Fibroblast of upper back skin (primary cell): ENCODE measurements at regions not wholly inside any gene's neighbourhood (a gene's known extent, or its start where the extent isn't known, plus 50 kb on each side); places are given as distances from the start of the nearest gene placed in this dataset.

Experiments
- DNase-seq: peaks from one replicate; pipeline ENCODE4 v3.0.0-alpha.2; 2013

GRCh38 chr3:127137757-127138536, 55.0 kb upstream of the PRR23E start:
- no peak for DNase-seq

- no peak for DNase-seq
Measured at GRCh38 chr3:127139601-127140500, 53.1 kb upstream of the PRR23E start.

- no peak for DNase-seq
Measured at GRCh38 chr3:127140501-127141460, 52.1 kb upstream of the PRR23E start.

GRCh38 chr3:127141921-127142730, 50.8 kb upstream of the PRR23E start:
- no peak for DNase-seq
